NCI-H2029 (cell line): ENCODE measurements at regions not wholly inside any gene's neighbourhood (a gene's known extent, or its start where the extent isn't known, plus 50 kb on each side); places are given as distances from the start of the nearest gene placed in this dataset.

Source experiments
- DNase-seq: peaks from one replicate; lab custom pipeline; 2025; lab: John Stamatoyannopoulos, UW

- no peak for DNase-seq
Measured at GRCh38 chr3:181076558-181076957, 87.0 kb upstream of the DNAJC19 start.

- no peak for DNase-seq
Measured at GRCh38 chr3:181075098-181075497, 85.6 kb upstream of the DNAJC19 start.

GRCh38 chr3:181066143-181067087 lies 76.9 kb upstream of the DNAJC19 start:
- no peak for DNase-seq

GRCh38 chr3:181056136-181056732 lies 66.7 kb upstream of the DNAJC19 start:
- DNase-seq: no peak

GRCh38 chr3:181054538-181054937 lies 65.0 kb upstream of the DNAJC19 start:
- DNase-seq: no peak

GRCh38 chr3:181052256-181052655 lies 62.7 kb upstream of the DNAJC19 start:
- no peak for DNase-seq

GRCh38 chr3:181050738-181051137 lies 61.2 kb upstream of the DNAJC19 start:
- no peak for DNase-seq

- no peak for DNase-seq
Measured at GRCh38 chr3:181040030-181040429, 50.5 kb upstream of the DNAJC19 start.
